Forelimb muscle (tissue), 1 donor: ENCODE measurements at regions not wholly inside any gene's neighbourhood (a gene's known extent, or its start where the extent isn't known, plus 50 kb on each side); places are given as distances from the start of the nearest gene placed in this dataset.
"Not testable (repeated sequence)": the region's sequence is repeated elsewhere in the genome, so short reads cannot be mapped to it uniquely, and the experiment has no call there.

ENCODE experiments used
- DNase-seq: peaks from one replicate; pipeline ENCODE4 v3.0.0-alpha.2; 2013; ENCODE audit warnings: low read depth

GRCh38 chr18:47679864-47680263 is 250.6 kb downstream of the SMAD2 start:
- no peak for DNase-seq

DNA sequence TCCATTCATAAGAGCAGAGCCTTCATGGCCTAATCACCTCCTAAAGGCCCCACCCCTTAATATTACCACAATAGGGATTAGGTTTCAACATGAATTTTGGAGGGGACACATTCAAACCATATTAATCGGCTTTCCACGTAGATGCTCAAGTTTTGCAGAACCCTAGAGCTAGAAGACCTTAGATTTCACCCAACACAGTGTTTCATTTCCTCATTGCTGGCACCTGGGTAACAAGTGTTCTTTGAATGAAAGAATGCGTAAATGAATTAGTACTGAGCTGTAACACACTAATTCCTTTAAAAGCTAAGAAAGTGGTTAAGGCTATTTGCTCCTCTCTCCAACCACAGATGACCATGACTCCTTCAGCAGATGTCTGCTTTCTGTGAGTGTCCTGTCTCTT is 252.5 kb downstream of the SMAD2 start:
- DNase-seq: no peak

DNA sequence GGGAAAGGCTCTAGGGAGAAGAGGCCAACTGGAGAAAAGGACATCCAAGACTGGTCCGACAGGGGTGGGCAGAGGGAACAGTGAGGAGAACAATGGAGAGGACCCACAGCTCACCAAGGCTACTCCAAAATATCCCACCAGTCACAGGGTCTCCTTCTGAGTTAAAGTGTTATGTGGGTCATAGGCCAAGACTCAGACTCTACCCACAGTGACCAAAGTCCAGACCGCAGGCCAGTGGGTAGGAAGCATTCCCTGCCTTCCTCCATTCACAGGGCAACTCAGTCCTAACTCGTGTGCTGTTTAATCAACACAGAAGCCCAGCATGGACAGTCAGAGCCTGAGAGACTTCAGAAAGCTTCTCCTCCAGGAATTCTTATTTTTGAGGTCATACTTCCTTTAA is 260.6 kb downstream of the SMAD2 start:
- no peak for DNase-seq

GRCh38 chr18:47658498-47658897 is 272.0 kb downstream of the SMAD2 start:
- DNase-seq: no peak

- no peak for DNase-seq
Measured at GRCh38 chr18:47654988-47655387, 275.5 kb downstream of the SMAD2 start.

DNA sequence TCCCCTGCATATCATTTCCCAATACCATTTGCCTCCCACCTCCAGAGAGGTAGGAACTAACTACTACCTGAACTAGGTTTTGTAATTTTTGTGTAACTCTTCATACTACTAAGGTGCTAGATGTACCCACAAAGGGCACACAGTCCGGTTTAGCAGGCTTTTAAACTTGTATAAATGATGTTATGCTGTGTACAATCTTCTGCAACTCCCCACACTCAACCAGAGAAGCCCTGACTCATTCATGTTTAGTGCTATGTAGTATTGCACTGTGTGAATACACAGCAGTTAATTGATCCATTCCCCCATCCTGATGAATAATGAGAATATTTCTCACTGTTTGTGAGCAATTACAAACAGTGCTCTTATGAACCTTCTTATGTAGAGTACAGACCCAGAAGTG is 285.6 kb downstream of the SMAD2 start:
- DNase-seq: no peak

DNA sequence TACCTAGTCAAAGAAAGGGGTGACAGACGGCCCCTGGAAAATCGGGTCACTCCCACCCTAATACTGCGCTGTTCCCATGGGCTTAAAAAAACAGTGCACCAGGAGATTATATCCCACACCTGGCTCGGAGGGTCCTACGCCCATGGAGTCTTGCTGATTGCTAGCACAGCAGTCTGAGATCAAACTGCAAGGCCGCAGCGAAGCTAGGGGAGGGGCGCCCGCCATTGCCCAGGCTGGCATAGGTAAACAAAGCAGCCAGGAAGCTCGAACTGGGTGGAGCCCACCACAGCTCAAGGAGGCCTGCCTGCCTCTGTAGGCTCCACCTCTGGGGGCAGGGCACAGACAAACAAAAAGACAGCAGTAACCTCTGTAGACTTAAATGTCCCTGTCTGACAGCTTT is 292.9 kb downstream of the SMAD2 start:
- DNase-seq: not testable (repeated sequence)

DNA sequence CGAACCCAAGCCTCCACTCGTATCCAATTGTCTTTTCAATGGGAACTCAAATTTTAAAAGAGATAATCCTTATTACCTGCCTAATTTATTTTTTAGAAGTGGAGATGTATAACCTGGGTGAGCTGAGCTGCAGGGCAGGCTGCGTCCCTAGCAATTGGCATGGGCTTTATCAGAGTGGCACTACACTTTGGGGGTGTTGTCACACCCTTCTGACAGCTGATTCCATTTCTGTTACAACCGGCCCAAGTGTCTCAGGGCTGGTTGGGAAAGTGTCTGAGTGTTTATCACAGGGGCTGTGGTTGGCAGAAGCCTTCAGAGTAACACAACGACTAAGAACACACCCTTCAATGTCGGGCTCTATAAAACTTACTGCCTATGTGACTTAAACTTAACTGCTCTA is 295.0 kb downstream of the SMAD2 start:
- DNase-seq: no peak

GRCh38 chr18:47632970-47633635 is 297.4 kb downstream of the SMAD2 start:
- DNase-seq: no peak

- no peak for DNase-seq
Measured at GRCh38 chr18:47628893-47629292, 301.6 kb downstream of the SMAD2 start.

- DNase-seq: no peak
Measured at GRCh38 chr18:47628240-47628781, 302.1 kb downstream of the SMAD2 start.

GRCh38 chr18:47627030-47627429 is 303.4 kb downstream of the SMAD2 start:
- DNase-seq: no peak

DNA sequence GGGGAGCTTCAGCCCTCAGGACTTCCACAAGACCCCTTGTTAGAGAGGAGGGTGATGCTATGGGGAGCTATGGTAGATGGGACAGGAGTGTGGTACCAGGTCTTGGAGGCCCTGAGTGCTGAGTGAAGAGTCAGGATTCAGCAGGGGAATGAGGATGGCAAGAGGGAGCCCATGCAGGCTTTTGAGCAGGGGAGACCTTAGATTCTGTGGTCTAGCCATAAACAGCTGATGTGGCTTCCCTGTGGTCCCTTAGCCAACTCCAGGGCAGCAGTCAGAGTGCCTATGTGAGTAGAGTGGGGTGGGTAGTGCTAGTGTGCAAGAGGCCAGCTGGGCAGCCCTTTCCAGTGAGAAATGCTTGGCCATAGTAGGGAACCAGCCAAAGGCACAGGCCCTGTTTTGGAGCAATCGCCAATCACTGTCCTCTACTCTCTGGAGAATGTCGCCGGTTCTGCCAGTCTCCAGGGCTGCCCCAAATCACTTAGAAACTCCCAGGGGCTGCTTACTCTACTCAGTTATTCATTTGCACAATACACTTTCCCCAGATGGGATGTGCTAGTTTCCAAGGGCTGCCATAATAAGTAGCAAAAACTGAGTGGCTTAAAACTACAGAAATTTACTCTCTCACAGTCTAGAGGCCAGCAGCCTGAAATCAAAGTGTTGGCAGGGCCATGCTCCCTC is 310.5 kb downstream of the SMAD2 start:
- DNase-seq: no peak

DNA sequence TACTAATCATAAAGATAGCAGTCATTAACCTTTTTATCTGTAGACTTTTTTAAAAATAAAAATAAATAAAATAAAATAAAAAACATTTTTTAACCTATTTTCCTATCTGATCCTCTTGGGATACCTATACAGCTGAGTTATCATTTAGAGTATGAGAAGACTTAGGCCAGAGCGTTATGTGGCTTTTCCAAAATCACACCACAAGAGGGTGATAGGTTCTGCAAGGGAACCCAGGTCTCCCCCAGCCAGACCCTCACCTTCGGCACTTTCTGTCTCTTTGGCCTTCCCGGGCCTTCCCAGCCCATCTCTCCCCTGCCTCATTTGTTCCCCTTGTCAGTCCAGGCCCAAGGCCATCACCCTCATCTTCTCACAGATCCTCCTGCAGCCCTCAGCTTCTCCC is 311.7 kb downstream of the SMAD2 start:
- no peak for DNase-seq

DNA sequence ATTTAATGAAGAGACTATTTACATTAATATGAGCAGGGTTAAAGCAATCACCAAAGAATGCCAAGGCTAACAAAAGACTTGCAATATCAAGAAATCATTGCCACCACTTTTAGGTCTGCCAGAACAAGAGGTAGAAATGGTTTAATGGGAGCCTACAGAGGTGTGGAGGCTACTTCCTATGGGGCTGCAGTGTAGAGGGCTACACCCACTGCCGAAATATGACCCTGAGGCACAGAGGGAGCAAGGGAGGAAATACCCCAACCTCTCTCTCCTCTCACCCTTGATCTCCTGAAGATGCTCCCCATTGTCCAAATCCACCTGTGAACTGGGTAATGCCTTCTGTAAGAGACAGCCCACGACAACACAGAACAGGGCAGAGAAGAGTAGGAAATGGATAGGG is 315.4 kb downstream of the SMAD2 start:
- no peak for DNase-seq

DNA sequence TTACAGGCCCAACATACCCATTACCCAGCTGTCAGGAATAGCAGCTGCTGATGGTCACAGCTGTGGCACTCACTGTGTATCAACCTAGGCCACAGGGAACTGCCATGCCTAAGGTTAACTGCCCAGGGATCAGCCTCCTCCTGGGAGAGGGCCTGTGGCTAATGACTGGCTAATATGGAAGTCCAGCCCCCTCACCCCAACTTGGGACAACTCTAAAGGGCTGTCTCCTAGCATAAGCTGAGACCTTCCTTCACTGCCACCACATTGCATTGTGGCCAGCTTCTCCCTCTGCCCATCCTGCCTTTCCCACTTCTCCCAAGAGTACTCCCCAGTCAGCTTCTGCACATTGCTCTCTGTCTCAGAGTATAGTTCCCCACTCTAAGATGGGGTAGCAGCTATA is 316.5 kb downstream of the SMAD2 start:
- DNase-seq: no peak

DNA sequence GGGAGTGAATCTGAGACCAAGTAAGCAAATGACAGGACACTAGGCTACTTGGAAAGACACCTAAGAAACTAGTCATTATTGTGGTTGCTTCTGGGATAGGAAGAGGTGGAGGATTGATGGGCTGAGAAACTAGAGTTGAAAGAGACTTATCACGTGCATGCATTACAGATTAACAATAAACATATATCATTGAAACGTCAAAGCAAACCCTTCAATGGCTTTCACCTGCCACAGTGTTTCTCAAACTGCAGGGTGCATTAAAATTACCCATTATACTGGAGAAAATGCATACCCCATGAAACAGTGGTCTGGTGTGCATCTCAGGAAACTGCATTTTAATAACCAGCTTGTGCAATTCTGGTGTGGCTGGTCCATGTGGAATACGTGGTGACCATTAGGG is 318.8 kb downstream of the SMAD2 start:
- no peak for DNase-seq

- no peak for DNase-seq
Measured at GRCh38 chr18:47606526-47606925, 323.9 kb downstream of the SMAD2 start.

- DNase-seq: no peak
Measured at GRCh38 chr18:47605093-47605492, 325.4 kb downstream of the SMAD2 start.

DNA sequence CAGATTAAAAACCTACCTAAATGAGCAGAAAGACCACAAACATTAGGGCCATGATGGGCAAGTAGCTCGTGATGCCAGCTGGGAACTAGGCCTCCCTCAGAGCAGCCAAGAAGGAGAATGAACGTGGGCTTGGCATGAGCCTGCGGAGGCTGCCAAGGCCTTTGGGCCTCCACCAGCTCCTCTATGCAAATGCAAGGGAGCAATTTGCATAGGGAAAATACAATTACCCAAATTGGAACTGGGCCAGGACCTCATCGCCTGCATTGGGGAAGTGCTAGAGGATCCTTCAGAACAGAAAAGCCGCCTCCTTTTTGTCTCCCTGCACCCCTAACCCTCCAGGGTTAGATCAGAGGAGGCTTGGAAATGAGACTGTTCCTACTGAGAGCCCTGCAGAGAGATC is 326.4 kb downstream of the SMAD2 start:
- no peak for DNase-seq

- no peak for DNase-seq
Measured at GRCh38 chr18:47603158-47603557, 327.3 kb downstream of the SMAD2 start.

GRCh38 chr18:47602273-47602897 is 328.1 kb downstream of the SMAD2 start:
- DNase-seq: no peak
